K562 (cell line): ENCODE measurements at regions not wholly inside any gene's neighbourhood (a gene's known extent, or its start where the extent isn't known, plus 50 kb on each side); places are given as distances from the start of the nearest gene placed in this dataset.

Experiments
- ATAC-seq: fragments of 200-7000 bp; cut with Tn5 transposase; 3 replicates; pipeline ENCODE4 v1.9.1; 2020; ENCODE audit warnings: moderate library complexity
- BruUV-seq: library from RNA; stranded (reverse); fragments of 400-500 nt; replicated peaks from 2 replicates; lab custom pipeline; 2021; lab: Mats Ljungman, UMichigan
- CTCF ChIA-PET: fragments of 300-600 bp; formaldehyde crosslinking; extraction: SDS; loops from one replicate; lab custom pipeline; 2021; ENCODE audit warnings: low intra/inter-chr PET ratio; lab: Yijun Ruan, JAX
- POLR2A ChIA-PET: fragments of 300-600, 350-650 bp; sonication (Branson Sonifier 250); formaldehyde crosslinking; extraction: SDS; loops from one replicate; lab custom pipeline; 2021; ENCODE audit warnings: antibody characterized with exemption, inconsistent platforms; lab: Yijun Ruan, JAX
- DNase-seq, 4 experiments: peaks; one replicate each; pipeline versions ENCODE4 v3.0.0 to v3.0.0-alpha.2; 2011 to 2018; ENCODE audit warnings: low spot score in 3 of 4, mixed read lengths in 3 of 4; ENCODE audit errors: extremely low read depth in 1 of 4
- FAIRE-seq: peaks from 2 replicates; lab custom pipeline; 2011; peaks lifted over from hg19 to GRCh38; lab: Jason Lieb, UNC
- H2AFZ ChIP-seq: 2 replicates; pipeline ENCODE4 v1.6.0; 2011; ENCODE audit warnings: low read depth, low read length, control low read depth, inconsistent platforms
- H3K27ac ChIP-seq: fragments of 200-600 bp; 3 replicates; pipeline ENCODE4 v1.8.0; 2011; ENCODE audit warnings: low read depth, mild to moderate bottlenecking, control low read depth, inconsistent platforms, low read length, moderate library complexity, mixed read lengths; ENCODE audit errors: extremely low read depth
- H3K27me3 ChIP-seq, 2 experiments: fragments of 300-600 bp in 1 of 2; 2 replicates in 1 of 2; 3 replicates in 1 of 2; pipeline versions ENCODE4 v1.6.0 to v1.8.0; 2011; ENCODE audit warnings: inconsistent platforms in 2 of 2, low read length in 2 of 2, mild to moderate bottlenecking in 1 of 2, mixed read lengths in 1 of 2, moderate library complexity in 1 of 2; ENCODE audit not compliant: control insufficient read depth in 2 of 2, insufficient read depth in 2 of 2
- H3K36me3 ChIP-seq: fragments of 300-600 bp; 3 replicates; pipeline ENCODE4 v1.8.0; 2011; ENCODE audit warnings: mild to moderate bottlenecking, low read length, inconsistent platforms; ENCODE audit not compliant: control insufficient read depth, insufficient read depth
- H3K4me1 ChIP-seq, 2 experiments: fragments of 200-600 bp in 1 of 2; replicated peaks in 1 of 2; 2 replicates in 1 of 2; 3 replicates in 1 of 2; pipeline versions ENCODE4 v1.5.1 to v1.8.0; 2011; ENCODE audit warnings: inconsistent platforms in 2 of 2, low read length in 2 of 2, mild to moderate bottlenecking in 1 of 2, mixed read lengths in 1 of 2, moderate library complexity in 1 of 2; ENCODE audit not compliant: control insufficient read depth in 2 of 2, insufficient read depth in 2 of 2
- H3K4me2 ChIP-seq: 2 replicates; pipeline ENCODE4 v1.6.1; 2011; ENCODE audit warnings: low read length, control low read depth, inconsistent platforms, mixed read lengths; ENCODE audit not compliant: insufficient read depth
- H3K4me3 ChIP-seq: fragments of 200-600 bp; sonication (generic), shearing (Covaris generic); 2 replicates; pipeline ENCODE4 v1.5.1; 2016; ENCODE audit warnings: control low read depth, inconsistent platforms
- H3K79me2 ChIP-seq: fragments of 200-600 bp; 3 replicates; pipeline ENCODE4 v1.8.0; 2011; ENCODE audit warnings: low read length, inconsistent platforms; ENCODE audit not compliant: control insufficient read depth, insufficient read depth
- H3K9ac ChIP-seq, 2 experiments: 2 replicates each; pipeline versions ENCODE4 v1.6.0 to v1.6.1; 2011; ENCODE audit warnings: low read depth in 2 of 2, low read length in 2 of 2, control low read depth in 1 of 2, inconsistent platforms in 1 of 2, mild to moderate bottlenecking in 1 of 2, mixed read lengths in 1 of 2; ENCODE audit not compliant: insufficient read depth in 1 of 2
- H3K9me1 ChIP-seq: one replicate; pipeline ENCODE4 v1.6.0; 2011; ENCODE audit warnings: inconsistent platforms, mild to moderate bottlenecking, low read length, moderate library complexity; ENCODE audit not compliant: control insufficient read depth, insufficient read depth
- H3K9me3 ChIP-seq: replicated peaks from 2 replicates; pipeline ENCODE4 v1.5.1; 2011; ENCODE audit warnings: low read depth, low read length, inconsistent platforms; ENCODE audit not compliant: control insufficient read depth, insufficient read depth
- H4K20me1 ChIP-seq: replicated peaks from 2 replicates; pipeline ENCODE4 v1.6.1; 2011; ENCODE audit warnings: low read length, inconsistent platforms, mixed read lengths; ENCODE audit not compliant: control insufficient read depth, insufficient read depth
- ATF4 ChIP-seq: fragments of 450-650 bp; formaldehyde crosslinking; IDR thresholded peaks from 2 replicates; pipeline ENCODE4 v1.4.0; 2022; ENCODE audit warnings: mild to moderate bottlenecking, moderate library complexity
- ETV6 ChIP-seq, 3 experiments: fragments of 150-350 bp in 1 of 3; sonication (generic) in 1 of 3; formaldehyde crosslinking in 1 of 3; IDR thresholded peaks; 2 replicates each; pipeline versions ENCODE4 v1.6.1 to v1.8.0; 2014 to 2022; ENCODE audit warnings: borderline replicate concordance in 2 of 3, low read depth in 2 of 3, antibody characterized with exemption in 1 of 3, low read length in 1 of 3, mild to moderate bottlenecking in 1 of 3, missing genetic modification reagents in 1 of 3
- MCM2 ChIP-seq: fragments of 450-650 bp; IDR thresholded peaks from 2 replicates; pipeline ENCODE4 v1.6.1; 2017; ENCODE audit warnings: low read depth, mild to moderate bottlenecking
- MIER1 ChIP-seq: fragments of 450-650 bp; IDR thresholded peaks from 2 replicates; pipeline ENCODE4 v1.6.1; 2016; ENCODE audit warnings: antibody characterized with exemption, mild to moderate bottlenecking, low read depth
- PYGO2 ChIP-seq: fragments of 450-650 bp; IDR thresholded peaks from 2 replicates; pipeline ENCODE4 v1.6.1; 2016; ENCODE audit warnings: mild to moderate bottlenecking, missing genetic modification characterization, moderate library complexity, missing compliant biosample characterization
- TARDBP ChIP-seq: fragments of 450-650 bp; IDR thresholded peaks from 2 replicates; pipeline ENCODE4 v1.6.1; 2016
- ZNF384 ChIP-seq: IDR thresholded peaks from 2 replicates; pipeline ENCODE4 v1.6.1; 2012; ENCODE audit warnings: low read depth, low read length, improper control_type of control experiment
- ZNF512 ChIP-seq: IDR thresholded peaks from 2 replicates; pipeline ENCODE4 v1.6.1; 2016; ENCODE audit warnings: missing genetic modification characterization, missing compliant biosample characterization
- ZNF57 ChIP-seq: fragments of 450-650 bp; formaldehyde crosslinking; IDR thresholded peaks from 2 replicates; pipeline ENCODE4 v1.4.0; 2020; ENCODE audit warnings: mild to moderate bottlenecking, moderate library complexity
- ZNF764 ChIP-seq: fragments of 250-450 bp; sonication (Bioruptor Pico); IDR thresholded peaks from 2 replicates; pipeline ENCODE4 v1.4.0; 2020; ENCODE audit warnings: low read depth, mild to moderate bottlenecking, moderate library complexity
- WGBS: fragments of 100-300 bp; shearing (Covaris generic); methylation state at CpG from one replicate; pipeline ENCODE4 v1.1.6; 2016; ENCODE audit warnings: low coverage, mixed read lengths; ENCODE audit not compliant: insufficient coverage; ENCODE audit errors: missing lambda C conversion rate; 5-methylcytosine and 5-hydroxymethylcytosine counted together
- in situ Hi-C: fragments of 300-500 bp; cut with MboI; formaldehyde crosslinking; loops from 4 replicates; pipeline ENCODE4 v1.15.0; 2018; ENCODE audit warnings: inconsistent platforms, mixed read lengths
- intact Hi-C: fragments of 100-400 bp; cut with micrococcal nuclease; formaldehyde crosslinking; loops from 2 replicates; pipeline ENCODE4 v1.14.2; 2022

GRCh38 chr17:53391197-53391596, 431.5 kb upstream of the KIF2B start:
- FAIRE-seq: no peak
- no peaks in the 10 kb centered on the region for H3K9me3 ChIP-seq
- H3K4me2 ChIP-seq: no peak overlapping the region
- 8% methylated on average over 6 of the region's 6 CpGs for WGBS
- no peaks in the 10 kb centered on the region for H3K27me3 ChIP-seq
- no peak for DNase-seq
- no peak for TF ChIP-seq MIER1
- no peak for TF ChIP-seq ZNF512 (tag)
- TF ChIP-seq MCM2: no peak
- TF ChIP-seq TARDBP: no peak
- TF ChIP-seq ATF4 (CRISPR knock-in tag): no peak
- TF ChIP-seq ZNF384: no peak
- TF ChIP-seq PYGO2 (tag): no peak
- TF ChIP-seq ETV6 (IDR thresholded peaks at IDR 0.05; ENCODE audit: borderline replicate concordance in 1 of 2, low read depth in 2 of 2, low read length in 1 of 2): no peak
- no peak for TF ChIP-seq ETV6 (CRISPR knock-in tag; IDR thresholded peaks at IDR 0.05; ENCODE audit: borderline replicate concordance)
- TF ChIP-seq ZNF764 (CRISPR knock-in tag): no peak
- TF ChIP-seq ZNF57: no peak
- no peaks in the 10 kb centered on the region for H3K79me2 ChIP-seq
- CTCF ChIA-PET: no interaction called here
- no peak overlapping the region for H3K4me3 ChIP-seq
- no peaks in the 10 kb centered on the region for H3K36me3 ChIP-seq
- BruUV-seq: no TSS peak
- POLR2A ChIA-PET: no interaction called here
- H3K9ac ChIP-seq: no peak overlapping the region
- ATAC-seq: no peak
- H2AFZ ChIP-seq: no peak overlapping the region
- no peaks in the 10 kb centered on the region for H3K4me1 ChIP-seq
- H4K20me1 ChIP-seq: no peaks in the 10 kb centered on the region
- H3K27ac ChIP-seq: no peak overlapping the region
- no peaks in the 10 kb centered on the region for H3K9me1 ChIP-seq
- intact Hi-C loops: no loop called here
- in situ Hi-C loops: no loop called here
